SK-N-SH (cell line): ENCODE measurements at regions not wholly inside any gene's neighbourhood (a gene's known extent, or its start where the extent isn't known, plus 50 kb on each side); places are given as distances from the start of the nearest gene placed in this dataset.

Source experiments
- CTCF ChIP-seq: fragments of 200-600 bp; sonication (generic); IDR thresholded peaks from 2 replicates; pipeline ENCODE4 v1.6.1; 2017; ENCODE audit warnings: antibody characterized with exemption, mild to moderate bottlenecking, moderate library complexity
- GABPA ChIP-seq: IDR thresholded peaks from 2 replicates; pipeline ENCODE4 v1.4.0; 2012; ENCODE audit warnings: low read depth, mild to moderate bottlenecking
- RAD21 ChIP-seq: IDR thresholded peaks from 2 replicates; pipeline ENCODE4 v1.6.1; 2012; ENCODE audit warnings: mild to moderate bottlenecking, low read length
- REST ChIP-seq: IDR thresholded peaks from 2 replicates; pipeline ENCODE4 v1.6.1; 2012; ENCODE audit warnings: mild to moderate bottlenecking, low read depth, low read length, moderate library complexity

GRCh38 chr6:141956868-141957267, 175.9 kb upstream of the GJE1 start:
- no peak for TF ChIP-seq GABPA
- TF ChIP-seq REST = no peak
- TF ChIP-seq CTCF = no peak
- no peak for TF ChIP-seq RAD21
